ENCODE measurements at regions not wholly inside any gene's neighbourhood (a gene's known extent, or its start where the extent isn't known, plus 50 kb on each side); places are given as distances from the start of the nearest gene placed in this dataset.

DNA sequence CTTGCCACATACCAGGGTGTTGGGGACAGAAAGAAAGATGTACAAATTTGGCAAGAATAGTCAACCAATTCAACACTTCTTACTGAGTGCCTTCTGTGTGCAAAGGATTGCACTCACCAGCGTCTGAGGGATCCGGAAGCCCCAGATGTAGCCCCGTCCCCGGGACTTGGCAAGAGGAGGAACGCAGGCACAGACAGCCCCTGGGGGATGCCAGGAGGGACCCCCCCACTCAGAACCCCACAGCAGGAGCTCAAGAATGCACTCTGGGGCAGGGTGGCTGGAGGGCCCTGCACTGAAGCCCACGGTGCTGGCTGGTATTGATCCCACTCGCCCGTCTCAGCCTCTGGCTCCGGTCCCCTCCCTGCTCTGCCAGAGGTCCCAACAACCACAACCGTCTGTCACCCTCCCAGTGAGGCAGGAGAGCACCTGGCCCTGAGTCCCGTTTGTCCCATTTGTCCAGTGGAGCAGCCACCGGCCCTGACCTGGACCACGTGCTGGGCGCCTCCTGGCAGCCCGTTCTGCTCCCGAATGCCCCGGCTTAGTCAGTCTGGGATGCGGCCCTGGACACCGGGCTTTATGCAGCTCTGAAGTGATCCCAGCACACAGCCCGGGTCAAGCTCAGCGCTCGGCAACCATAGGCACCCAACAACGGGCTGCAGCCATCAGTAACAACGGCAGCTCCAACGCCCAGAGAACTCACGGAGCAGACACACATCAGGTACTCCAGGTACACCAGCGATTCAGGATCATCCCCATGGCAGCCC, 128.7 kb downstream of the DLL1 start:
- no peak overlapping the region for H3K27ac ChIP-seq
- TF ChIP-seq ZFX (IDR thresholded peaks at IDR 0.05): no peak
- TF ChIP-seq, protein P1, sequence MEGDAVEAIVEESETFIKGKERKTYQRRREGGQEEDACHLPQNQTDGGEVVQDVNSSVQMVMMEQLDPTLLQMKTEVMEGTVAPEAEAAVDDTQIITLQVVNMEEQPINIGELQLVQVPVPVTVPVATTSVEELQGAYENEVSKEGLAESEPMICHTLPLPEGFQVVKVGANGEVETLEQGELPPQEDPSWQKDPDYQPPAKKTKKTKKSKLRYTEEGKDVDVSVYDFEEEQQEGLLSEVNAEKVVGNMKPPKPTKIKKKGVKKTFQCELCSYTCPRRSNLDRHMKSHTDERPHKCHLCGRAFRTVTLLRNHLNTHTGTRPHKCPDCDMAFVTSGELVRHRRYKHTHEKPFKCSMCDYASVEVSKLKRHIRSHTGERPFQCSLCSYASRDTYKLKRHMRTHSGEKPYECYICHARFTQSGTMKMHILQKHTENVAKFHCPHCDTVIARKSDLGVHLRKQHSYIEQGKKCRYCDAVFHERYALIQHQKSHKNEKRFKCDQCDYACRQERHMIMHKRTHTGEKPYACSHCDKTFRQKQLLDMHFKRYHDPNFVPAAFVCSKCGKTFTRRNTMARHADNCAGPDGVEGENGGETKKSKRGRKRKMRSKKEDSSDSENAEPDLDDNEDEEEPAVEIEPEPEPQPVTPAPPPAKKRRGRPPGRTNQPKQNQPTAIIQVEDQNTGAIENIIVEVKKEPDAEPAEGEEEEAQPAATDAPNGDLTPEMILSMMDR (conservative IDR thresholded peaks at IDR 0.05): no peak

DNA sequence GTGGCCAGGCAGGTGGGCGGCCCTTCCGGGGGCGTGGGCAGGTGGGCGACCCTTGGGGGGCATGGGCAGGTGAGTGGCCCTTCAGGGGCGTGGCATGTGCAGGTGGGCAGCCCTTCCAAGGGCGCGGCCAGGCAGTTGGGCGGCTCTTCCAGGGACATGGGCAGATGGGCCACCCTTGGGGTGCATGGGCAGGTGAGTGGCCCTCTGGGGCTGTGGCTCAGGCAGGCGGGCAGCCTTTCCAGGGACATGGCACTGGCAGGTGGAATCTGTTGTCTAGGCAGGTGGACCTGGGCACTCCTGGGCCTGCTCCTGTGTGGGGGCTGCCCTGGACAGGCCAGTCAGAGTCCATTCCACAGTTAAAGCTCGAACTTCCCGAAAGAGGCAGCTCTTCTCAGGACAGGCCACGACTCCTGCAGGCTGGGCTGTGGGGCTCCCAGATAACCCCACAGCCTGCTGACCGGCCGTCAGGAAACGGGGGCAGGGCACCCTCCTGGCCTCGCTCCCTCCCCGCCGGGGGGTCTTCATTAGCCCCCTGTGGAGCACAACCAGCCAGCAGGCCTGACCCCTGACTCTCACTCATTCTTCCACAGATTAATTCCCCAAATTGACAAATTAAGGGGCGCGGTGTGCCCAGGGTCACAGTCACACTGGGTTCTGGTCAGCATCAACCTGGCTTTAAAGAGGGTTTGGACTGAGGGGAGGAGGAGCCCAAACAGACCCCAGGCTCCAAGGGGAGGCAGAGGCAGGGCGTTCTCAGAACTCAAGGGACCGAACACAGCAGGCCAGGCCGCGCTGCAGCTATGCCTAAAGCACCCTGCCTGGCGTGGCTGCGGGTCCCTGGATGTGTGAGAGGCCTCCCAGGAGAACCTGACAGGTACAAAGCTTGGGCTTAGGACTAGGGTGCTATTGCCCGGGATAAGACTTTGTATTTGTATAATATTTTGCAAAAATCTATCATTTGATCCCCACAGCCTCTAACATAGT, 130.0 kb downstream of the DLL1 start:
- TF ChIP-seq ZFX (IDR thresholded peaks at IDR 0.05): no peak
- TF ChIP-seq, protein P1 (conservative IDR thresholded peaks at IDR 0.05): no peak
- H3K27ac ChIP-seq: peak overlapping the region; percentile 19; the same call in 1 of the 2 replicates

DNA sequence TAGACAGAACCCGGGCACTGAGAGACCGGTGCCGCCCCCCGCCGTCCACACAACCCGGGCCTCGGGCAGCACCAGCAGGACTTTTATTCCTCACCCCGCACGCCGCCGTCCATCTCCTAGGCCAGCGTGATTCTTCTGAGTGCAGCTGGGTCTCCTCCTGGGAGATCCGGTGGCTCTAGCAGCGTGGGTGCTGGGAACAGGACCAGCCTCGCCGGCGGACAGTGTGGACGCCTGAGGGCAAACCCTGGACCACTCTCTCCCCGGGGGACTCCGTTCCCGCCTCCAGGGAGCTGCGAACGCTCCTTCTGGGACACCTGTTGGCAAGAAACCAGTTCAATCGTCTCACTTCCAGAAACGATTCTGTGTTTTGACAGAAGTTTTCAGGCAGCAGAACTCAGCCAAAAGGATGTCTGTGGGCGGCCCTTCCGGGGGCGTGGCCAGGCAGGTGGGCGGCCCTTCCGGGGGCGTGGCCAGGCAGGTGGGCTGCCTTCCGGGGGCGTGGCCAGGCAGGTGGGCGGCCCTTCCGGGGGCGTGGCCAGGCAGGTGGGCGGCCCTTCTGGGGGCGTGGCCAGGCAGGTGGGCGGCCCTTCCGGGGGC, 130.7 kb downstream of the DLL1 start:
- TF ChIP-seq ZFX (IDR thresholded peaks at IDR 0.05): no peak
- TF ChIP-seq, protein P1 (conservative IDR thresholded peaks at IDR 0.05): no peak
- H3K27ac ChIP-seq: peak overlapping the region; percentile 84

DNA sequence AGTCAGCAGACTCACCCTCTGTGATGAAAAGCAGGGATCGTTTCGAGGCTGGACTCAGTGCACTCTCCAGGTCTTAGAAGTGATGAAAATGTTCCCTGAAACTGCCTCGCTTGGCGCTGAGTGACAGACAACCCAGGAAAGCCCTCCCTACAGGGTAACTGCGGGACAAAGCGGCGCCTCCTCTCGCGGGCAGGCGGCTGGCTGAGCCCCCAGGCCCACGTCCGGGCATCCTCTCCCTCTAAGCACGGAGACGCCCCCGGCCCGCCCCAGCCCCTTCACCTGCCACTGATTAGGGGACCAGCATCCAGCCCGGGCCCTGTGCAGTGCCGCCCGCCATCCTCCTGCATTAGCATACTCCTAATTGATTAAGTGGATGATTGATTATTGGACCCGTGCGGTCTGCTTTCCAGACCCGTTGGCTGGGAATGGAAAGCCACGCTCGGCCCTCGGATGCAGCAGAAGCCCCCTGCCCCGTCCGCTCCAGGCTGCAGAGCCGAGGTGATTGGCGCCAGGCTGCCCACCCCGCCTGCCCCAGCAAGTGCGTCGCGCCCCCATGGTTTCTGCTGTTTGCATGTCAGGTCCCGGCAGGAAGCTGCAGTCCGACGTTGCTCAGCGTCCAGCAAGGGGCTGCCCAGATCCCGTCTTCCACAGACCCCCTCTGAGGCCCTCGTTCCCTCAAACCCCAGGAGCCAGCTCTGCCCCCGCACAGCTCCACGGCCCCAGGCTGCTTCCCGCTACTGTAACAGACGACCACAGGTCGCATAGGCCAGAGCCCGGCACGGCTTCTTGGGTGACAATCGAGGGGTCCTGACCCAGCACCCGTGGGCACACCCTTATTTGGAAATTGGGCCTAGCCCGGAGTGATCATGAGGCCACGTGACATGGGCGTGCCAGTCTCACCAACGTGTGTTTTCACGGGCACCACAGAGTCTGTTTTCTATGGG, 131.6 kb downstream of the DLL1 start:
- H3K27ac ChIP-seq: peak overlapping the region; percentile 84
- TF ChIP-seq, protein P1 (conservative IDR thresholded peaks at IDR 0.05): no peak
- no peak for TF ChIP-seq ZFX (IDR thresholded peaks at IDR 0.05)

DNA sequence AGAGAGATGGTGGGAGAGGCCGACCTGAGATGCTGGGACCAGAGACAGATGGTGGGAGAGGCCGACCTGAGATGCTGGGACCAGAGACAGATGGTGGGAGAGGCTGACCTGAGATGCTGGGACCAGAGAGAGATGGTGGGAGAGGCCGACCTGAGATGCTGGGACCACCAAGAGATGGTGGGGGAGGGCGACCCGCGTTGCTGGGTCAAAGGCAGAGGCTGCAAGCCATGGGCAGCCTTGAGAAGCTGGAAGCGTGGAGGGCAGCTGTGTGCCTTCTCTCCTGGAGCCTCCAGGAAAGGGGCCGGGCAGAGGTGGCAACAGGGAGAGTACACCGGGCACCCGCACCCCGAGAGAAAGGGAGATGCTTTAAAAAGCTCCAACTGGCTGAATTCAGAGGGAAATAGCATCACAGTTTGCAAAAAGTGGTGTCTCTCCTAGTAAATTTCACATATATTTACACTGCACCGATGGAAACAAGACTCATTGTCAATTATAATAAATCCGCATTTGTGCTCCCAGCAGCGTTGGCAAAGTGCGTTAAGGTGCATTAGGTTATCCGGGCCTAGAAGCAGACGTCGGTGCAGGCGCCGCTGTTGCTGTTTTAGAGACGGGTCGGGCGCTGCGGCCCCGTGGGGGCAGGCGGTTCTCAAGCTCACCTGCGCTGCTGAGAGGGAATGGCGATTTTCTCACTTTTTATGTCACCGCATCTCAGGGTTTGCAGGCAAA, 132.4 kb downstream of the DLL1 start:
- H3K27ac ChIP-seq: no peak overlapping the region; the same call in 1 of the 2 replicates
- no peak for TF ChIP-seq ZFX (IDR thresholded peaks at IDR 0.05)
- TF ChIP-seq, protein P1 (conservative IDR thresholded peaks at IDR 0.05): no peak

DNA sequence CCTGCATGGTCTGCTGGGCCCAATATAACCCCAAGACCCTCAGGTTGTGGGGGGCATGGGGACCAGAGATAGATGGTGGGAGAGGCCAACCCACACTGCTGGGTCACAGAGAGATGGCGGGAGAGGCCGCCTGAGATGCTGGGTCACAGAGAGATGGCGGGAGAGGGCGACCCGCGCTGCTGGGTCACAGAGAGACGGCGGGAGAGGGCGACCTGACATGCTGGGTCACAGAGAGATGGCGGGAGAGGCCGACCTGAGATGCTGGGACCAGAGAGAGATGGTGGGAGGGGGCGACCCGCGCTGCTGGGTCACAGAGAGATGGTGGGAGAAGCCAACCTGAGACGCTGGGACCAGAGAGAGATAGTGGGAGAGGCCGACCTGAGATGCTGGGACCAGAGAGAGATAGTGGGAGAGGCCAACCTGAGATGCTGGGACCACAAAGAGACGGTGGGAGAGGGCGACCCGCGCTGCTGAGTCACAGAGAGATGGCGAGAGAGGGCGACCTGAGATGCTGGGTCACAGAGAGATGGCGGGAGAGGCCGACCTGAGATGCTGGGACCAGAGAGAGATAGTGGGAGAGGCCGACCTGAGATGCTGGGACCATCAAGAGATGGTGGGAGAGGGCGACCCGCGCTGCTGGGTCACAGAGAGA, 133.2 kb downstream of the DLL1 start:
- no peak overlapping the region for H3K27ac ChIP-seq
- TF ChIP-seq ZFX (IDR thresholded peaks at IDR 0.05): no peak
- TF ChIP-seq, protein P1 (conservative IDR thresholded peaks at IDR 0.05): no peak

All from C4-2B (cell line).